SK-N-SH (cell line): ENCODE measurements at regions not wholly inside any gene's neighbourhood (a gene's known extent, or its start where the extent isn't known, plus 50 kb on each side); places are given as distances from the start of the nearest gene placed in this dataset.
"Not testable (repeated sequence)": the region's sequence is repeated elsewhere in the genome, so short reads cannot be mapped to it uniquely, and the experiment has no call there.

ENCODE experiments used
- CTCF ChIA-PET: fragments of 300-600, 350-600 bp; formaldehyde crosslinking; extraction: SDS; loops from one replicate; lab custom pipeline; 2021; lab: Yijun Ruan, JAX
- POLR2A ChIA-PET: fragments of 350-600 bp; sonication (Branson Sonifier 250); formaldehyde crosslinking; extraction: SDS; loops from one replicate; lab custom pipeline; 2020; ENCODE audit warnings: antibody characterized with exemption, inconsistent platforms; lab: Yijun Ruan, JAX
- DNase-seq: peaks from one replicate; pipeline ENCODE4 v3.0.0; 2012
- H2AFZ ChIP-seq: fragments of 200-600 bp; sonication (generic); 2 replicates; pipeline ENCODE4 v1.8.1; 2016; ENCODE audit warnings: antibody characterized with exemption, mild to moderate bottlenecking, low read depth
- H3F3A ChIP-seq: fragments of 200-600 bp; sonication (generic); replicated peaks from 2 replicates; pipeline ENCODE3; 2016; ENCODE audit warnings: antibody characterized with exemption, mild to moderate bottlenecking; ENCODE audit not compliant: insufficient read depth
- H3K27ac ChIP-seq, 2 experiments: fragments of 200-500 bp in 1 of 2; fragments of 200-600 bp in 1 of 2; sonication (Bioruptor generic) in 1 of 2; sonication (generic), shearing (Covaris generic) in 1 of 2; 2 replicates each; pipeline versions ENCODE4 v1.5.1 to v1.6.1; 2014 to 2016; ENCODE audit warnings: low read depth in 2 of 2, inconsistent platforms in 1 of 2, low read length in 1 of 2, mild to moderate bottlenecking in 1 of 2, mixed read lengths in 1 of 2
- H3K27me3 ChIP-seq: fragments of 200-600 bp; sonication (generic), shearing (Covaris generic); 2 replicates; pipeline ENCODE4 v1.6.1; 2016; ENCODE audit warnings: mixed run types; ENCODE audit not compliant: insufficient read depth
- H3K36me3 ChIP-seq, 2 experiments: fragments of 200-500 bp in 1 of 2; fragments of 200-600 bp in 1 of 2; sonication (Bioruptor generic) in 1 of 2; sonication (generic) in 1 of 2; replicated peaks in 1 of 2; 2 replicates each; pipeline versions ENCODE3 to v1.5.1; 2014 to 2016; ENCODE audit warnings: low read length in 1 of 2, mild to moderate bottlenecking in 1 of 2; ENCODE audit not compliant: insufficient read depth in 2 of 2, control insufficient read depth in 1 of 2
- H3K4me1 ChIP-seq, 2 experiments: fragments of 200-500 bp in 1 of 2; fragments of 200-600 bp in 1 of 2; sonication (Bioruptor generic) in 1 of 2; sonication (generic), shearing (Covaris generic) in 1 of 2; 2 replicates each; pipeline versions ENCODE4 v1.5.1 to v1.6.1; 2014 to 2016; ENCODE audit warnings: low read depth in 1 of 2, low read length in 1 of 2, mixed run types in 1 of 2; ENCODE audit not compliant: insufficient read depth in 2 of 2, control insufficient read depth in 1 of 2
- H3K4me2 ChIP-seq: fragments of 200-600 bp; sonication (generic), shearing (Covaris generic); 2 replicates; pipeline ENCODE4 v1.6.1; 2017; ENCODE audit warnings: mixed run types
- H3K4me3 ChIP-seq, 2 experiments: fragments of 200-500 bp in 1 of 2; fragments of 200-600 bp in 1 of 2; sonication (Bioruptor generic) in 1 of 2; sonication (generic), shearing (Covaris generic) in 1 of 2; 2 replicates each; pipeline versions ENCODE4 v1.5.1 to v1.8.1; 2014 to 2016; ENCODE audit warnings: low read depth in 2 of 2, inconsistent platforms in 1 of 2, low read length in 1 of 2, mild to moderate bottlenecking in 1 of 2, mixed read lengths in 1 of 2, moderate library complexity in 1 of 2
- H3K79me2 ChIP-seq: fragments of 200-600 bp; sonication (generic); 2 replicates; pipeline ENCODE4 v1.8.1; 2017; ENCODE audit warnings: mild to moderate bottlenecking; ENCODE audit not compliant: insufficient read depth
- H3K9ac ChIP-seq: fragments of 200-600 bp; sonication (generic); 2 replicates; pipeline ENCODE4 v1.6.1; 2017; ENCODE audit warnings: mixed run types
- H3K9me2 ChIP-seq: fragments of 200-600 bp; sonication (generic); 2 replicates; pipeline ENCODE4 v1.6.1; 2017; ENCODE audit warnings: mixed run types
- H3K9me3 ChIP-seq: fragments of 200-600 bp; sonication (generic); 2 replicates; pipeline ENCODE4 v1.6.1; 2017; ENCODE audit warnings: mixed run types, mild to moderate bottlenecking, moderate library complexity
- H4K20me1 ChIP-seq: fragments of 200-600 bp; sonication (generic); 2 replicates; pipeline ENCODE4 v1.6.1; 2017; ENCODE audit warnings: mild to moderate bottlenecking, mixed run types; ENCODE audit not compliant: insufficient read depth
- EP300 ChIP-seq, 2 experiments: IDR thresholded peaks; 2 replicates each; pipeline versions ENCODE4 v1.4.0 to v1.6.1; 2012; ENCODE audit warnings: borderline replicate concordance in 1 of 2, low read depth in 1 of 2, low read length in 1 of 2
- FOSL2 ChIP-seq: IDR thresholded peaks from 2 replicates; pipeline ENCODE4 v1.4.0; 2012; ENCODE audit warnings: low read depth, mild to moderate bottlenecking, moderate library complexity, borderline replicate concordance
- FOXJ3 ChIP-seq: sonication (generic); formaldehyde crosslinking; IDR thresholded peaks from 2 replicates; pipeline ENCODE4 v1.5.1; 2020; ENCODE audit warnings: mild to moderate bottlenecking, missing genetic modification reagents
- GABPA ChIP-seq: IDR thresholded peaks from 2 replicates; pipeline ENCODE4 v1.4.0; 2012; ENCODE audit warnings: low read depth, mild to moderate bottlenecking
- JUND ChIP-seq: IDR thresholded peaks from 2 replicates; pipeline ENCODE4 v1.4.0; 2012
- MAX ChIP-seq: IDR thresholded peaks from 2 replicates; pipeline ENCODE4 v1.4.0; 2012; ENCODE audit warnings: low read depth
- MEF2A ChIP-seq: IDR thresholded peaks from 2 replicates; pipeline ENCODE4 v1.4.0; 2012; ENCODE audit warnings: low read depth, borderline replicate concordance
- MXI1 ChIP-seq: IDR thresholded peaks from 2 replicates; pipeline ENCODE4 v1.6.1; 2012; ENCODE audit warnings: mild to moderate bottlenecking, low read depth, low read length, improper control_type of control experiment
- PBX3 ChIP-seq: IDR thresholded peaks from 2 replicates; pipeline ENCODE4; 2012
- POLR2AphosphoS5 ChIP-seq: IDR thresholded peaks from 2 replicates; pipeline ENCODE4 v1.6.1; 2012; ENCODE audit warnings: low read depth, low read length
- RAD21 ChIP-seq: IDR thresholded peaks from 2 replicates; pipeline ENCODE4 v1.6.1; 2012; ENCODE audit warnings: mild to moderate bottlenecking, low read length
- RXRA ChIP-seq: IDR thresholded peaks from 2 replicates; pipeline ENCODE4 v1.4.0; 2012; ENCODE audit warnings: low read depth, mild to moderate bottlenecking, borderline replicate concordance
- SIN3A ChIP-seq: IDR thresholded peaks from 2 replicates; pipeline ENCODE4 v1.6.1; 2012; ENCODE audit warnings: low read depth, mild to moderate bottlenecking, low read length, moderate library complexity, borderline replicate concordance
- USF1 ChIP-seq: IDR thresholded peaks from 2 replicates; pipeline ENCODE4 v1.4.0; 2012; ENCODE audit warnings: low read depth, borderline replicate concordance
- USF2 ChIP-seq: fragments of 150-350 bp; IDR thresholded peaks from 2 replicates; pipeline ENCODE4 v1.6.1; 2017; ENCODE audit warnings: antibody characterized with exemption, low read length, low read depth, borderline replicate concordance
- WGBS: methylation state at CpG from one replicate; pipeline ENCODE4 v1.1.6; 2017; ENCODE audit warnings: low lambda C conversion rate; 5-methylcytosine and 5-hydroxymethylcytosine counted together

- WGBS = 50% methylated on average over 3 of the region's 3 CpGs
- POLR2A ChIA-PET = not testable (repeated sequence)
Measured at GRCh38 chr4:23944556-23944955, 54.7 kb upstream of the PPARGC1A start.

GRCh38 chr4:23943478-23943877 is 53.6 kb upstream of the PPARGC1A start:
- no peaks in the 10 kb centered on the region for H4K20me1 ChIP-seq
- POLR2A ChIA-PET = no interaction called here
- H3K4me1 ChIP-seq = no peaks in the 10 kb centered on the region
- H3K9me3 ChIP-seq = no peaks in the 10 kb centered on the region
- no peaks in the 10 kb centered on the region for H3F3A ChIP-seq
- TF ChIP-seq MAX = no peak
- no peak for TF ChIP-seq RXRA
- TF ChIP-seq EP300 (IDR thresholded peaks at IDR 0.05; ENCODE audit: borderline replicate concordance in 1 of 2, low read depth in 1 of 2, low read length in 1 of 2) = no peak
- no peak for TF ChIP-seq POLR2AphosphoS5
- no peak for TF ChIP-seq FOSL2
- no peak for TF ChIP-seq USF2
- TF ChIP-seq USF1 = no peak
- no peak for TF ChIP-seq FOXJ3 (CRISPR knock-in tag)
- TF ChIP-seq MXI1 = no peak
- no peak for TF ChIP-seq GABPA
- no peak for TF ChIP-seq MEF2A
- no peak for TF ChIP-seq JUND
- no peak for TF ChIP-seq RAD21
- no peak for TF ChIP-seq PBX3
- TF ChIP-seq SIN3A = no peak
- no peak for DNase-seq
- no peak overlapping the region for H3K4me3 ChIP-seq
- no peak overlapping the region for H2AFZ ChIP-seq
- H3K4me2 ChIP-seq = no peak overlapping the region
- no peaks in the 10 kb centered on the region for H3K9me2 ChIP-seq
- H3K9ac ChIP-seq = no peak overlapping the region
- CTCF ChIA-PET = no interaction called here
- H3K27ac ChIP-seq = no peak overlapping the region
- H3K27me3 ChIP-seq = no peaks in the 10 kb centered on the region
- H3K79me2 ChIP-seq = no peaks in the 10 kb centered on the region
- no peaks in the 10 kb centered on the region for H3K36me3 ChIP-seq
- WGBS = 58% methylated on average over 2 of the region's 2 CpGs

More at GRCh38 chr4:23944556-23944955, 54.7 kb upstream of the PPARGC1A start:
- H3K4me1 ChIP-seq, H3K36me3 ChIP-seq, H3K79me2 ChIP-seq, H3K4me2 ChIP-seq, H4K20me1 ChIP-seq, H3K27ac ChIP-seq, H3K9me2 ChIP-seq, H2AFZ ChIP-seq, H3K27me3 ChIP-seq, H3F3A ChIP-seq, CTCF ChIA-PET, H3K9me3 ChIP-seq, H3K4me3 ChIP-seq, H3K9ac ChIP-seq, DNase-seq: not testable (repeated sequence)
